ENCODE measurements at regions not wholly inside any gene's neighbourhood (a gene's known extent, or its start where the extent isn't known, plus 50 kb on each side); places are given as distances from the start of the nearest gene placed in this dataset.

GRCh38 chr3:168338161-168338560, 242.4 kb upstream of the GOLIM4 start:
- no peak for DNase-seq (ENCODE audit: extremely low read depth, insufficient read length)
- Histone ChIP-seq H3K27me3 (replicated peaks; ENCODE audit: control insufficient read depth, insufficient read depth, low read length) (no peaks in the 10 kb centered on the region), H3K4me3 (replicated peaks; ENCODE audit: low read depth, low read length) (no peak overlapping the region), H3K36me3 (ENCODE audit: control insufficient read depth, insufficient read depth, low read length) (no peaks in the 10 kb centered on the region)
- no peak for TF ChIP-seq CTCF (IDR thresholded peaks at IDR 0.05; ENCODE audit: insufficient read depth, low read length, poor library complexity, severe bottlenecking)

GRCh38 chr3:168336276-168336675, 240.6 kb upstream of the GOLIM4 start:
- DNase-seq (ENCODE audit: extremely low read depth, insufficient read length): no peak
- no peaks in the 10 kb centered on the region for H3K36me3 ChIP-seq (ENCODE audit: control insufficient read depth, insufficient read depth, low read length)
- TF ChIP-seq CTCF (IDR thresholded peaks at IDR 0.05; ENCODE audit: insufficient read depth, low read length, poor library complexity, severe bottlenecking): no peak
- H3K4me3 ChIP-seq (replicated peaks; ENCODE audit: low read depth, low read length): no peak overlapping the region
- no peaks in the 10 kb centered on the region for H3K27me3 ChIP-seq (replicated peaks; ENCODE audit: control insufficient read depth, insufficient read depth, low read length)

GRCh38 chr3:168333410-168333935, 237.7 kb upstream of the GOLIM4 start:
- no peak overlapping the region for H3K4me3 ChIP-seq (replicated peaks; ENCODE audit: low read depth, low read length)
- TF ChIP-seq CTCF (IDR thresholded peaks at IDR 0.05; ENCODE audit: insufficient read depth, low read length, poor library complexity, severe bottlenecking): no peak
- H3K36me3 ChIP-seq (ENCODE audit: control insufficient read depth, insufficient read depth, low read length): no peaks in the 10 kb centered on the region
- no peaks in the 10 kb centered on the region for H3K27me3 ChIP-seq (replicated peaks; ENCODE audit: control insufficient read depth, insufficient read depth, low read length)
- no peak for DNase-seq (ENCODE audit: extremely low read depth, insufficient read length)

- no peak for TF ChIP-seq CTCF (IDR thresholded peaks at IDR 0.05; ENCODE audit: insufficient read depth, low read length, poor library complexity, severe bottlenecking)
- Histone ChIP-seq H3K27me3 (replicated peaks; ENCODE audit: control insufficient read depth, insufficient read depth, low read length) (no peaks in the 10 kb centered on the region), H3K4me3 (replicated peaks; ENCODE audit: low read depth, low read length) (no peak overlapping the region), H3K36me3 (ENCODE audit: control insufficient read depth, insufficient read depth, low read length) (no peaks in the 10 kb centered on the region)
- DNase-seq (ENCODE audit: extremely low read depth, insufficient read length): no peak
These were observed 236.0 kb upstream of the GOLIM4 start for GRCh38 chr3:168331756-168332155.

GRCh38 chr3:168330983-168331382, 235.3 kb upstream of the GOLIM4 start:
- no peak for TF ChIP-seq CTCF (IDR thresholded peaks at IDR 0.05; ENCODE audit: insufficient read depth, low read length, poor library complexity, severe bottlenecking)
- no peak for DNase-seq (ENCODE audit: extremely low read depth, insufficient read length)

GRCh38 chr3:168327856-168328255, 232.1 kb upstream of the GOLIM4 start:
- no peaks in the 10 kb centered on the region for H3K27me3 ChIP-seq (replicated peaks; ENCODE audit: control insufficient read depth, insufficient read depth, low read length)
- H3K36me3 ChIP-seq (ENCODE audit: control insufficient read depth, insufficient read depth, low read length): no peaks in the 10 kb centered on the region
- H3K4me3 ChIP-seq (replicated peaks; ENCODE audit: low read depth, low read length): no peak overlapping the region
- no peak for TF ChIP-seq CTCF (IDR thresholded peaks at IDR 0.05; ENCODE audit: insufficient read depth, low read length, poor library complexity, severe bottlenecking)
- DNase-seq (ENCODE audit: extremely low read depth, insufficient read length): no peak

More at GRCh38 chr3:168330983-168331382, 235.3 kb upstream of the GOLIM4 start:
- Histone ChIP-seq H3K36me3 (ENCODE audit: control insufficient read depth, insufficient read depth, low read length) (no peaks in the 10 kb centered on the region), H3K4me3 (replicated peaks; ENCODE audit: low read depth, low read length) (no peak overlapping the region), H3K27me3 (replicated peaks; ENCODE audit: control insufficient read depth, insufficient read depth, low read length) (no peaks in the 10 kb centered on the region)

All from GM06990 (cell line).